ENCODE measurements at regions not wholly inside any gene's neighbourhood (a gene's known extent, or its start where the extent isn't known, plus 50 kb on each side); places are given as distances from the start of the nearest gene placed in this dataset.
"Not testable (repeated sequence)": the region's sequence is repeated elsewhere in the genome, so short reads cannot be mapped to it uniquely, and the experiment has no call there.

- Histone ChIP-seq H3K36me3 (ENCODE audit: control insufficient read depth, insufficient read depth, low read length) (no peaks in the 10 kb centered on the region), H3K27me3 (ENCODE audit: control insufficient read depth, insufficient read depth, low read length) (no peaks in the 10 kb centered on the region), H3K4me3 (ENCODE audit: low read depth, low read length) (no peak overlapping the region)
- no peak for TF ChIP-seq CTCF (IDR thresholded peaks at IDR 0.05; ENCODE audit: insufficient read depth, low read length, poor library complexity, severe bottlenecking)
- DNase-seq (ENCODE audit: low read depth), result no peak
Measured at GRCh38 chr5:157963761-157964160, 104.8 kb upstream of the CLINT1 start.

- no peak overlapping the region for H3K4me3 ChIP-seq (ENCODE audit: low read depth, low read length)
- no peaks in the 10 kb centered on the region for H3K27me3 ChIP-seq (ENCODE audit: control insufficient read depth, insufficient read depth, low read length)
- no peak for DNase-seq (ENCODE audit: low read depth)
- no peak for TF ChIP-seq CTCF (IDR thresholded peaks at IDR 0.05; ENCODE audit: insufficient read depth, low read length, poor library complexity, severe bottlenecking)
- H3K36me3 ChIP-seq (ENCODE audit: control insufficient read depth, insufficient read depth, low read length), result no peaks in the 10 kb centered on the region
Measured at GRCh38 chr5:157963244-157963643, 104.3 kb upstream of the CLINT1 start.

GRCh38 chr5:157962686-157963085, 103.7 kb upstream of the CLINT1 start:
- H3K27me3 ChIP-seq (ENCODE audit: control insufficient read depth, insufficient read depth, low read length); DNase-seq (ENCODE audit: low read depth); H3K4me3 ChIP-seq (ENCODE audit: low read depth, low read length); H3K36me3 ChIP-seq (ENCODE audit: control insufficient read depth, insufficient read depth, low read length): not testable (repeated sequence)

GRCh38 chr5:157961896-157962590, 103.1 kb upstream of the CLINT1 start:
- H3K36me3 ChIP-seq (ENCODE audit: control insufficient read depth, insufficient read depth, low read length), result no peaks in the 10 kb centered on the region
- no peak for TF ChIP-seq CTCF (IDR thresholded peaks at IDR 0.05; ENCODE audit: insufficient read depth, low read length, poor library complexity, severe bottlenecking)
- no peak for DNase-seq (ENCODE audit: low read depth)
- no peak overlapping the region for H3K4me3 ChIP-seq (ENCODE audit: low read depth, low read length)
- no peaks in the 10 kb centered on the region for H3K27me3 ChIP-seq (ENCODE audit: control insufficient read depth, insufficient read depth, low read length)

GRCh38 chr5:157961176-157961575, 102.2 kb upstream of the CLINT1 start:
- no peak overlapping the region for H3K4me3 ChIP-seq (ENCODE audit: low read depth, low read length)

GRCh38 chr5:157959370-157959769, 100.4 kb upstream of the CLINT1 start:
- H3K27me3 ChIP-seq (ENCODE audit: control insufficient read depth, insufficient read depth, low read length), result no peaks in the 10 kb centered on the region
- no peak overlapping the region for H3K4me3 ChIP-seq (ENCODE audit: low read depth, low read length)
- no peak for DNase-seq (ENCODE audit: low read depth)
- no peaks in the 10 kb centered on the region for H3K36me3 ChIP-seq (ENCODE audit: control insufficient read depth, insufficient read depth, low read length)
- TF ChIP-seq CTCF (IDR thresholded peaks at IDR 0.05; ENCODE audit: insufficient read depth, low read length, poor library complexity, severe bottlenecking), result no peak

More at GRCh38 chr5:157961176-157961575, 102.2 kb upstream of the CLINT1 start:
- H3K36me3 ChIP-seq (ENCODE audit: control insufficient read depth, insufficient read depth, low read length), result no peaks in the 10 kb centered on the region
- H3K27me3 ChIP-seq (ENCODE audit: control insufficient read depth, insufficient read depth, low read length), result no peaks in the 10 kb centered on the region
- no peak for TF ChIP-seq CTCF (IDR thresholded peaks at IDR 0.05; ENCODE audit: insufficient read depth, low read length, poor library complexity, severe bottlenecking)
- no peak for DNase-seq (ENCODE audit: low read depth)
